Neural progenitor cell (in vitro differentiated cells): ENCODE measurements at regions not wholly inside any gene's neighbourhood (a gene's known extent, or its start where the extent isn't known, plus 50 kb on each side); places are given as distances from the start of the nearest gene placed in this dataset.

ENCODE experiments used
- DNase-seq: peaks from one replicate; pipeline ENCODE4 v3.0.0-alpha.2; 2016; ENCODE audit warnings: low spot score
- H2AFZ ChIP-seq: fragments of 200-600 bp; sonication (generic); replicated peaks from 2 replicates; pipeline ENCODE4 v1.6.1; 2016; ENCODE audit warnings: antibody characterized with exemption
- H3F3A ChIP-seq: fragments of 200-600 bp; sonication (generic); 2 replicates; pipeline ENCODE4 v1.6.1; 2016; ENCODE audit warnings: antibody characterized with exemption, low read depth
- H3K27ac ChIP-seq: fragments of 200-600 bp; sonication (generic); 2 replicates; pipeline ENCODE4 v1.5.1; 2016; ENCODE audit warnings: mild to moderate bottlenecking
- H3K27me3 ChIP-seq: fragments of 200-600 bp; sonication (generic); 2 replicates; pipeline ENCODE4 v1.6.1; 2016; ENCODE audit warnings: mild to moderate bottlenecking, moderate library complexity
- H3K36me3 ChIP-seq: fragments of 200-600 bp; sonication (generic); 2 replicates; pipeline ENCODE4 v1.5.1; 2016
- H3K4me1 ChIP-seq: fragments of 200-600 bp; sonication (generic); 2 replicates; pipeline ENCODE4 v1.6.1; 2016; ENCODE audit warnings: mixed run types
- H3K4me2 ChIP-seq: fragments of 200-600 bp; sonication (generic); 2 replicates; pipeline ENCODE4 v1.6.1; 2016
- H3K4me3 ChIP-seq: fragments of 200-600 bp; sonication (generic); 2 replicates; pipeline ENCODE4 v1.5.1; 2016
- H3K79me2 ChIP-seq: fragments of 200-600 bp; sonication (generic); 2 replicates; pipeline ENCODE4 v1.6.1; 2016; ENCODE audit warnings: low read depth
- H3K9ac ChIP-seq: fragments of 200-600 bp; sonication (generic); 2 replicates; pipeline ENCODE4 v1.6.1; 2016
- H3K9me3 ChIP-seq: fragments of 200-600 bp; sonication (generic); 2 replicates; pipeline ENCODE4 v1.5.1; 2016; ENCODE audit warnings: low read depth
- H4K20me1 ChIP-seq: fragments of 200-600 bp; sonication (generic); 2 replicates; pipeline ENCODE4 v1.6.1; 2016; ENCODE audit warnings: low read depth
- H3K27ac Mint-ChIP-seq: 3 replicates; pipeline ENCODE4 v1.8.0; 2021; ENCODE audit warnings: mixed read lengths
- H3K27me3 Mint-ChIP-seq: 2 replicates; pipeline ENCODE4 v1.8.0; 2022; ENCODE audit warnings: low read depth, mild to moderate bottlenecking, inconsistent platforms, moderate library complexity, mixed read lengths; ENCODE audit not compliant: insufficient read depth
- H3K36me3 Mint-ChIP-seq: 3 replicates; pipeline ENCODE4 v1.8.0; 2021; ENCODE audit warnings: mixed read lengths
- H3K4me1 Mint-ChIP-seq: 3 replicates; pipeline ENCODE4 v1.8.0; 2021; ENCODE audit warnings: mixed read lengths
- H3K4me3 Mint-ChIP-seq: 3 replicates; pipeline ENCODE4 v1.8.0; 2021; ENCODE audit warnings: mild to moderate bottlenecking, moderate library complexity, mixed read lengths
- H3K9me3 Mint-ChIP-seq: 3 replicates; pipeline ENCODE4 v1.8.0; 2020; ENCODE audit warnings: mixed read lengths
- CTCF ChIP-seq: fragments of 200-600 bp; sonication (generic); IDR thresholded peaks from 2 replicates; pipeline ENCODE4 v1.5.1; 2017; ENCODE audit warnings: antibody characterized with exemption, mild to moderate bottlenecking
- EZH2 ChIP-seq: fragments of 200-600 bp; sonication (generic); IDR thresholded peaks from 2 replicates; pipeline ENCODE4 v1.6.1; 2017; ENCODE audit warnings: antibody characterized with exemption, mild to moderate bottlenecking, moderate library complexity
- EZH2phosphoT487 ChIP-seq: fragments of 200-600 bp; sonication (generic); IDR thresholded peaks from 2 replicates; pipeline ENCODE4 v1.6.1; 2017; ENCODE audit warnings: antibody characterized with exemption

- Mint-ChIP-seq H3K27ac (peak overlapping the region; percentile 76), H3K4me3 (no peak overlapping the region), H3K4me1 (peaks cover 18% of the 10 kb centered on the region), H3K9me3 (no peaks in the 10 kb centered on the region), H3K36me3 (no peaks in the 10 kb centered on the region), H3K27me3 (peaks cover 18% of the 10 kb centered on the region)
- H3K9ac ChIP-seq = no peak overlapping the region
- H3K27ac ChIP-seq = no peak overlapping the region
- DNase-seq = peak; percentile 63
- H4K20me1 ChIP-seq = peaks cover 4% of the 10 kb centered on the region
- no peaks in the 10 kb centered on the region for H3K9me3 ChIP-seq
- H3K79me2 ChIP-seq = no peaks in the 10 kb centered on the region
- TF ChIP-seq EZH2 (no peak), EZH2phosphoT487 (no peak), CTCF (no peak)
- peaks cover 7% of the 10 kb centered on the region for H3F3A ChIP-seq
- H3K4me1 ChIP-seq = peaks cover 9% of the 10 kb centered on the region
- no peaks in the 10 kb centered on the region for H3K36me3 ChIP-seq
- H3K27me3 ChIP-seq = no peaks in the 10 kb centered on the region
- peak overlapping the region; percentile 14 for H3K4me2 ChIP-seq
- no peak overlapping the region for H3K4me3 ChIP-seq
- H2AFZ ChIP-seq = no peak overlapping the region
Measured at GRCh38 chr10:78866731-78867554, 201.8 kb upstream of the ZMIZ1 start.

- no peak overlapping the region for H3K9ac ChIP-seq
- H3K79me2 ChIP-seq = no peaks in the 10 kb centered on the region
- no peaks in the 10 kb centered on the region for H3K36me3 ChIP-seq
- no peak overlapping the region for H3K4me3 ChIP-seq
- Mint-ChIP-seq H3K36me3 (no peaks in the 10 kb centered on the region), H3K9me3 (no peaks in the 10 kb centered on the region), H3K4me1 (peaks cover 18% of the 10 kb centered on the region), H3K27ac (peak overlapping the region; percentile 76), H3K4me3 (no peak overlapping the region), H3K27me3 (peaks cover 17% of the 10 kb centered on the region)
- no peak for TF ChIP-seq CTCF
- no peak for TF ChIP-seq EZH2
- TF ChIP-seq EZH2phosphoT487 = no peak
- peaks cover 4% of the 10 kb centered on the region for H4K20me1 ChIP-seq
- H3F3A ChIP-seq = peaks cover 7% of the 10 kb centered on the region
- no peak overlapping the region for H3K27ac ChIP-seq
- H3K27me3 ChIP-seq = no peaks in the 10 kb centered on the region
- no peak overlapping the region for H2AFZ ChIP-seq
- H3K9me3 ChIP-seq = no peaks in the 10 kb centered on the region
- peaks cover 9% of the 10 kb centered on the region for H3K4me1 ChIP-seq
- peak overlapping the region; percentile 14 for H3K4me2 ChIP-seq
- no peak for DNase-seq
Measured at GRCh38 chr10:78867555-78867939, 201.2 kb upstream of the ZMIZ1 start.

GRCh38 chr10:78868048-78868447 is 200.7 kb upstream of the ZMIZ1 start:
- peaks cover 15% of the 10 kb centered on the region for H3K27me3 Mint-ChIP-seq
- no peaks in the 10 kb centered on the region for H3K36me3 Mint-ChIP-seq
- Histone ChIP-seq H3K27ac (no peak overlapping the region), H3K4me3 (no peak overlapping the region), H2AFZ (no peak overlapping the region), H3K9ac (no peak overlapping the region), H3K27me3 (no peaks in the 10 kb centered on the region), H3F3A (peaks cover 7% of the 10 kb centered on the region), H3K4me2 (no peak overlapping the region), H3K79me2 (no peaks in the 10 kb centered on the region), H4K20me1 (peaks cover 4% of the 10 kb centered on the region), H3K9me3 (no peaks in the 10 kb centered on the region), H3K36me3 (no peaks in the 10 kb centered on the region), H3K4me1 (peaks cover 9% of the 10 kb centered on the region)
- H3K4me1 Mint-ChIP-seq = peaks cover 18% of the 10 kb centered on the region
- TF ChIP-seq CTCF = no peak
- TF ChIP-seq EZH2 = no peak
- TF ChIP-seq EZH2phosphoT487 = no peak
- H3K4me3 Mint-ChIP-seq = no peak overlapping the region
- no peaks in the 10 kb centered on the region for H3K9me3 Mint-ChIP-seq
- H3K27ac Mint-ChIP-seq = no peak overlapping the region
- no peak for DNase-seq
